HG03159 (cell line): ENCODE measurements at regions not wholly inside any gene's neighbourhood (a gene's known extent, or its start where the extent isn't known, plus 50 kb on each side); places are given as distances from the start of the nearest gene placed in this dataset.

Experiments
- ATAC-seq: cut with Tn5 transposase; IDR thresholded peaks from one replicate; pipeline ENCODE4 v1.9.1; 2021; ENCODE audit warnings: mild to moderate bottlenecking, moderate library complexity; ENCODE audit not compliant: unreplicated experiment

DNA sequence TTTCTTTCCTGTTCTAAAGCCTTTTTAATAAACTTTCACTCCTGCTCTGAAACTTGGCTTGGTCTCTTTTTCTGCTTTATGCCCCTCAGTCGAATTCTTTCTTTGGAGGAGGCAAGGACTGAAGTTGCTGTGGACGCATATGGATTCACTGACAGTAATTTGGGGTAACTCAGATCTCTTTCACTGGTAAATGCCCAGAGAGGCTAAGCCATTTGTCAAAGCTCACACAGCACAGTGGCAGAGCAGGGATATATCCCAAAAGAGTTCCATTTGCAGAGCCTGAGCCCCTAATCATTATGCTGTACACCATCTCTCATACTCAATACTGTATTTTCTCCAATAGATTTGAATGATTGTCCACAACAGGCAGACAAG, 72.3 kb upstream of the GALNT15 start:
- no peak for ATAC-seq

DNA sequence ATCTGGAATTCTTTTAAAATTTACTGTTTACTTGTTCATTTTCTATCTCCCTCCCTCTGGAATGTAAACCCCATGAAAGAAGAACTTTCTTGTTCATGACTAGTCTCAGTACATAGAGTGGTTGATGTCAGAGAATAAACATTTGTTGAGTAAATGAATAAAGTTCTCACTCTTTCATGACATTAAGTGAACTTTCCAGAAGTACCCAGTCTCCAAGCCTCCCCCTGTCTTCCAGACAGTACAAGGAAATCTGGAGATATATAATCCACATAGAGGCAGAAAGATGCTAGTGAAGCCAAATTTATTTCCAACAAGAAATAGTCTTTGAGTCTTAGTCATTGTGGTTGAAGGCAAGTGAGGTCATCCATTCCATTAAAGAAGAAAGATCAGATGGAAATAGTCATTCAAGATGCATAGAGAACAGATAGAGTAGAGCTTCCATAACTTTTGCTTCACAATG, 71.5 kb upstream of the GALNT15 start:
- ATAC-seq: no peak

DNA sequence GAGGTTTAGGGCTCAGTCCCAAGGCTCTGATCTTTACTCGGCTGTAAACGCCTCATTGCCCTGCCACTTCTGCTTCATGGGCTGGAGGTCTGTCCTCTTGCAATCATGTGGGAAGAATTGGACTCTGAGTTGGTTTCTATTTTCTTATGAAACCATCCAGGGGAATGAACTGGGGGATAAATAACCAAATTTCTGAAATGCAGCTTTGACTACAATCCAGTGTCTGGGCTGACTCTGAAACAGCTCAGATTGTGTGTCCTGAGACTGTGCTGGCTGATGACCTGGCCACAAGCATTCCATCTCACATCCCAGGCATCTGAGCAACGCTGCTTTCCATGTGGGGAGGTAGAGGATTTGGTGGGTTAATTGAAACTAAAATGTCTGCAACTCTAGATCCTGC, 71.0 kb upstream of the GALNT15 start:
- no peak for ATAC-seq

DNA sequence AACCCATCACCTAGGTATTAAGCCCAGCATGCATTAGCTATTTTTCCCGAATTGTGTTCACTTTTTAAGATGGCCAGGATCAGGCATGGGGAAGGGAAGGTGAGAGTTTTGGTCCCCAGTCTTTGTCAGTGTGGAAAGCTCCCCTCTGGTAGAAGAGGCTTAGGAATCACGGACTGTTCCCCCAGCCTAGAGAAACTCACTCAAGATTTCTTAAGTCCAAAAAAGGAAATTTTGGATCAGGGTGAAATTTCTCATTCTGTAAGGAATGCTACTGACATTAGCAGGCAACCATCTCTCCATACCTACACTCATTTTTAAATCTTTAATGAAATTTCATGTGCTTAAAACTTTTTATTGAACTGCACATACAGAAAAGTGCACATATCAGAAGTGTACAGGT, 70.3 kb upstream of the GALNT15 start:
- no peak for ATAC-seq

DNA sequence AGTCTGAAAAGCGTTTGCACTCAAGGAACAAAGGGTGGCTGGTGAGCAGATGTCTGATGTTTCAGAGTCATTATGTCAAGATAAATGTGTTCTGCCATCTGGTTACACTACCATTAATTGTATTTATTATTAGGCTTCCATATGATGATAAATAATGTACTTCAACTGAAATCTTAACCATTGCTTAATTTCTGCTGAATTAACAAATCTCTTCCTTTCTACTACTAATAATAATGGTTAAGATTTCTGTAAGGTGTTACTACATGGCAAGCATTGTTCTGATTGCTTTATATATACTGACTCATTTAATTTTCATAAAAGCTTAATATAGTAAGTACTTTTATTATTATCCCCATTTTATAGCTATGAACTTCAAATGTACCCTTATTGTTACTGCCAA, 68.4 kb upstream of the GALNT15 start:
- ATAC-seq: no peak

DNA sequence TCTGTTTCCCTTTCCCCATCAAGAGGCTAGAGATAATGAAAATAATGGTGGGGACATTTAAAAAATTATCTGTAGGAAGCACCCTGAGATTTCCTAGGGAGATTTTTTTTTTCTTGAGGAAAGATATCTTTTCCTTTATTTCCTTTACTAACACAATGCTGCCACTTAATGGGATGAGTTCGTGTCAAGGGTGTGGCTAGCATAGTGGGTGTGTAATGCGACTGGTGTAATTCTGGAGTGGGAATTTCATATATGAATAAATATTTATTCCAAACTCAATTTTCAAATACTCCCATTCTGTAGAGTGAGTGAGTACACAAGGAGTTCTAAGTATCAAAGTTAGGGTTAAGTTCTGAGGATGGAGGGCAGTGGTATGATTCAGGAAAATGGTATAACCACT, 66.1 kb upstream of the GALNT15 start:
- no peak for ATAC-seq

DNA sequence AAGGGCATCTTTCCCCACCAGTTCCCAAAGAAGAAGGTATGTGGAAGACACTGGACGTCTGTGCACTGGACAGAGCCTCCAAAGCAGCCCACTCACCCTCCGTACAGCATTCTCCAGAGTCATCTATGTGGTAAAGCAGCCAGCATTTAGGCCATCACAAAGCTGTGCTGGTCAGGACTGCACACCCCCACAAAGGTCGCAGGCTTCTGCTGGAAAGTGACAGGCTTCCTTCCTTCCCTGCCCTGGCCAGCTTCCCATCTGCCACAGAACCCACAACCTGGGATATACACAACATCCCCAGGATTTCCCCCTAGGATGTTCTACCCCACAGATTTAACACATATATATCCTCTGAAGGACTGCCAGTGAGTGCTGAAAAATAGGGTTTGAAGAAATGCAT, 64.6 kb upstream of the GALNT15 start:
- no peak for ATAC-seq

DNA sequence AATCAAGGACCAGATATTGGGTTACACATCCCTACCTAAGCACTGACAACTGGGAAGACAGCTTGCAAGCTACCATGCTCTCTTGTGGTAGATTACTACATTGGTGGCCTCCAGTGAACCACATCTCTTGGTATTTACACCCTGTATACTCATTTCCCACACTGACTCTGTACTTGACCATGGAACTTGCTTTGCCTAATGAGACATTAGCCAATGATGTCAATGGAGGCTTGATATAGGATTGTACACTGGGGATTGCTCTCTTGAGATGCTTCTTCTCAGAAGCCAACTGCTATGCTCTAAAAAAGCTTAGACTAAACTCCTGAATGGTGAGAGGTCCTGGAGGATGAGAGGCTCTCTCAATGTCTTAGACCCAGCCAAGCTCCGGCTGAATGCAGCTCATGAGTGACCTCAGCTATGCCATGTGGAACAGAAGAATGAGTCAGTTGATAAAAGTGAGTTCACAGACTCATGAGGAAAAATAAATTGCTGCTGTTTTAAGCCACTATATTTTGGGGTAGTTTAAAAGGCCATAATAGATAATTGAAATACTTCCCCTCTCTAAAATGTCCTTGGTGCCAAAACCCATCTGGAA, 61.5 kb upstream of the GALNT15 start:
- ATAC-seq: no peak

DNA sequence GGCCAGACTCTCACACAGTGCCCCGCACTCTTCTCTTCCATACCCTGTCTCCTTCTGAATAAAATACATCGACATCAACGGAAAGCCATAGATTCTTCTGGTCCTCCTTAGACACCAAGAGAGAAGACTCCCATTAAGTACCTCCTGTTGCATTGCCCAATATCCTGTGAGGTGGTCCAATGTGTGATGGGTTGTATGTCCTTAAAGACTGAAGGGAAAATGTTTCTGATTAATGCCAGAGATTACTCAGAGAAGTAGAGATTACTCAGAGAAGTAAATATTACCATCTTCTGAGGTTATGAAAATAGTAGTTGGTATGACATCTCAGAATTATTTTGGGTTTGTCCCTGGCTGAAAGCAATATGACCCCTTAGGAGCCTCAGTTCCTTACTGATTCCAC, 60.8 kb upstream of the GALNT15 start:
- ATAC-seq: no peak

DNA sequence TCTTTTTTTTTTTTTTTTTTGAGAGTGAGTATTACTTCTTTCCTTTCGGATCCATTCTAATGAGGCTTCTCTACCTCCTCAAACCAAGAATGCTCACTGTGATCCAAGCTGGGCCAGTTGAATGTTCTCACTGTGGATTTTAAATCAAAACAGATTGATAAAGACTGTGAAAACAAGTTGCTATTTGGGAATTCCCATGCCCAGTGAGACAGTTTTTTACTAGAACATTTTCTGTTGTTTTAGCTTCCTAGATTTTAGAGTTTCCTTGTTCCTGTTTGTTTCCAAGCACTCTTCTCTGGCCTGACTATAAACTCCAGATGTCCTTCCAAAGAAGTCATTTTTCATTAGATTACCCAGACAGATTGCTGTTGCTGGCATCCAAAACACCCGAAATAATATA, 60.1 kb upstream of the GALNT15 start:
- ATAC-seq: no peak

DNA sequence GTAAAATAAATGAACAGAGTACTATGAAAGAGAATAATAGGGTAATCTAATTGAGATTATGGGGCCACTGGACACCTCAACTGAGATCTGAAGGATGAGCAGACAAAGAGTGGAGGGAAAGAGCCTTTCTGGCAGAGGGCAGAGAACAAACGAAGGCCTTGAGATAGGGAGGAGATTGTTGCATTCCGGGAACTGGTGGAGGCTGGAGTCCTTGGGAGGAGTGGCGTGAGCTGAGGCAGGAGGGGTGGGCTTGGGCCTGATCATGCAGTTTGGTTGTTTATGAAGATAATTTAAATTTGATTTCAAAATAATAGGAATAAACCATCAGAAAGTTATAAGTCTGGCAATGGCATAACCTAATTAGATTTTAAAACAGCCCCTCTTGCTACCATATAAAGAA, 59.5 kb upstream of the GALNT15 start:
- no peak for ATAC-seq

DNA sequence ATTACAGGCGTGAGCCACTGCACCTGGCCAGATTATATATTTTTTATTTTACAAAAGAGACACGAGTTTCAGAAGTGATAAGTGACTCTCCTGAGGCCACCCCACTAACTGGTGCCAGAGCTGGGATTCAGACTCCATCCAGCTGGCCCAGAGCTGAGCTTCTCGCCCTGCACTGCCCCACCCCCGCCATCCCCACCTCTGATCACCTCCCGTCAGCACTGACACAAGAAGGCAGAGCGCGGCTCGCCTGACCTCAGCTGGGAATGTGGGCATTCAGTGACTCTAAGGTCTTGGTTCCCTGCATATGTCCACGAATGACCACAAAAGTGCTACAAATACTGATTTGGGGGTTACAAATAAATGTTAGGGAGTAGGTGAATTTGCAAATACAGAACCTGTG, 56.1 kb upstream of the GALNT15 start:
- no peak for ATAC-seq

DNA sequence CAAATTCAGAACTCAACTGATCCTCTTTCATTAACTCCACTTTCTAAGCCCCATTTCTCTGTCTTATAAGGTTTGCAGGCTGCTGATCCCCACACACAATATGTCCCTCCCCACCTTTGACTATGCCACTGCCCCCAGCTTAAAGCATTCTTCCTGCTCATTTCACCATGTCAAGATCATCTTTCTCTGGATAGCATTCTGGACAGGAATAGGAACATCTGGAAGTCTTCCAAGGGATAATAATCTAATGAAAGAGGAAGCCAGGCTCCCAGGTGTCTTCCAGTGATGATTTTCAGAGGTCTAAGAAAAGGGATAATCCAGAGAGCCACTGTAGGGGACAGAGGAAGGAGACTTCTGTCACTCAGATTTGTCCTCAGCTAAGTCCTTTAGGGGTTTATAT, 54.6 kb upstream of the GALNT15 start:
- ATAC-seq: no peak

DNA sequence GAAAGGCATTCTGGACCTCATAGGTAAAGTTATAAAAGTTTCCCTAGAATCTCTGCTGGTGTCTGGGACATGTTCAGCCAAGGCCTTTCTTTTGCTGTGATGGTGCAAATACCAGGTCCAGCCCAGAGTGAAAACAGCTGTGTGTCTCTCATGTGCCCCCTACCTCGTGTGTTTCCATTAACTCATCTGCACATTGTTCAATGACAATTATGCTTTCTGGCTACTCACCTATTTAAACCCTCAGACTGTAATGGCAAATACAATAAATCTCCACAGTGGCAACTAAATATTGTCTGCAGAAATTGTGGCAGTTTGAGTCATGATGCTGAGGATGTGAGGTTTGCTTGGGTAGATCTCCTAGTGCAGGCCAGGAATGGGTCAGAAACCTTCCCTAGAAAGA, 53.1 kb upstream of the GALNT15 start:
- ATAC-seq: no peak

DNA sequence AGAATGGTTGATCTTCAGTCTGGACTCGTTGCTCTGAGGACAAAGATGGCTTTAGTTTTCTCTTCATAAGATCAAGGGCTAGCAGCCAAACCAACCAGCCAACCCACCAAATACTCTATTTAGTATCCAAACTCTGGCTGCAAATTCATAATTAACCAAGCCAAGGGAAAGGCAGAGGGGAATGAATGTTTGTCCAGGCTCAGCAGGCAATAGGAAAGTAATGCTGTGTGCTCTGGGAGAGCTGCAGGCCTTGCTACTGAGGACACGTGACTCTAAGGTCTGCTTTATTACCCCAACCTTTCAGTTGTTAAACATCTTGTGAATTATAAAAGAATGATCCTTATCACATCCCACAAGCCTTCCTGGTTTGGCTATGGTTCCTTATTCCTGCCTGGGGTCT, 52.3 kb upstream of the GALNT15 start:
- no peak for ATAC-seq

DNA sequence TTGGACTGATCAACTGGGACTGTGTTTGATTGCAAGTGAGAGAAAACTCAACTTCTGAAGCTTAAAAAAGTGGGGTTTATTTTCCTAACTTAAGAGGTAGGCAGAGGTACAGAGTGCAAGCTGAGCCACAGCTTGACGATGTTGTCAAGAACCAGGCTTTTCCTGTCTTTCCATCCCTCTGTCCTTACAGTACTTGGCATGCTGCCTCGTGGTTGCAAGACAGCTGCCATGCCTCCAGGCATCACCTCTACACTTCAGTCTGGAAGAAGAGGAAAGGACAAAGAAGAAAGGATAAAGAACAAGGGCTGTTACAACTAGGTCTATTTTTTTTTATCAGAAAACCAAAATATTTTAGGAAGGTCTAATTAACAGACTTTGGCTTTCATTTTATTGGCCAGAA, 51.8 kb upstream of the GALNT15 start:
- ATAC-seq: no peak

DNA sequence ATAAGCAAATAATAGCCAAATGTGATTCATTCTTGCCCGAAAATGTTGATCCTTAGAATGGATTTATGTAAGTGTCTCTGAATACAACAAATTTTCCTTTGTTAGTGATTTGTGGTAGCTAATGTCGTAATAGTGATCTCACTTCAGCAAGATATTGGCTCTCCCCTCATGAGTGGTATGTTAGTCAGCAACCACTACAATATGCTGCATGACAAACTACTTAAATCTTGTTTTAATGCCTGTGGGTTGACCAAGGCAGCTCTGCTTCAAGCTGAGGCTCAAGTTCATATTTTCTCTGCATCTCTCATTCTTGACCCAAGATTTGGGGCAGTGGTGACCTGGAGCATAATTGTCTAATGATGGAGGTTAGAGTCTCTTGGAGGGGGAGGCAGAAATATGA, 49.8 kb upstream of the GALNT15 start:
- no peak for ATAC-seq
